GM12874 (cell line): ENCODE measurements at regions not wholly inside any gene's neighbourhood (a gene's known extent, or its start where the extent isn't known, plus 50 kb on each side); places are given as distances from the start of the nearest gene placed in this dataset.

Source experiments
- TF ChIP-seq, protein P1 (sequence below): IDR thresholded peaks from 2 replicates; pipeline ENCODE4 v1.5.1; 2011; ENCODE audit warnings: low read depth, mild to moderate bottlenecking, control low read depth, low read length, moderate library complexity; ENCODE audit not compliant: insufficient read depth

GRCh38 chr7:52283335-52283734, 752.1 kb upstream of the POM121L12 start:
- TF ChIP-seq, protein P1, sequence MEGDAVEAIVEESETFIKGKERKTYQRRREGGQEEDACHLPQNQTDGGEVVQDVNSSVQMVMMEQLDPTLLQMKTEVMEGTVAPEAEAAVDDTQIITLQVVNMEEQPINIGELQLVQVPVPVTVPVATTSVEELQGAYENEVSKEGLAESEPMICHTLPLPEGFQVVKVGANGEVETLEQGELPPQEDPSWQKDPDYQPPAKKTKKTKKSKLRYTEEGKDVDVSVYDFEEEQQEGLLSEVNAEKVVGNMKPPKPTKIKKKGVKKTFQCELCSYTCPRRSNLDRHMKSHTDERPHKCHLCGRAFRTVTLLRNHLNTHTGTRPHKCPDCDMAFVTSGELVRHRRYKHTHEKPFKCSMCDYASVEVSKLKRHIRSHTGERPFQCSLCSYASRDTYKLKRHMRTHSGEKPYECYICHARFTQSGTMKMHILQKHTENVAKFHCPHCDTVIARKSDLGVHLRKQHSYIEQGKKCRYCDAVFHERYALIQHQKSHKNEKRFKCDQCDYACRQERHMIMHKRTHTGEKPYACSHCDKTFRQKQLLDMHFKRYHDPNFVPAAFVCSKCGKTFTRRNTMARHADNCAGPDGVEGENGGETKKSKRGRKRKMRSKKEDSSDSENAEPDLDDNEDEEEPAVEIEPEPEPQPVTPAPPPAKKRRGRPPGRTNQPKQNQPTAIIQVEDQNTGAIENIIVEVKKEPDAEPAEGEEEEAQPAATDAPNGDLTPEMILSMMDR: no peak

- TF ChIP-seq, protein P1: no peak
Measured at GRCh38 chr7:52273685-52274610, 761.5 kb upstream of the POM121L12 start.

- TF ChIP-seq, protein P1: no peak
Measured at GRCh38 chr7:52271703-52272102, 763.7 kb upstream of the POM121L12 start.

- TF ChIP-seq, protein P1: no peak
Measured at GRCh38 chr7:52270301-52270700, 765.1 kb upstream of the POM121L12 start.

GRCh38 chr7:52269669-52270068, 765.8 kb upstream of the POM121L12 start:
- TF ChIP-seq, protein P1: no peak

- TF ChIP-seq, protein P1: no peak
Measured at GRCh38 chr7:52261057-52261456, 774.4 kb upstream of the POM121L12 start.

DNA sequence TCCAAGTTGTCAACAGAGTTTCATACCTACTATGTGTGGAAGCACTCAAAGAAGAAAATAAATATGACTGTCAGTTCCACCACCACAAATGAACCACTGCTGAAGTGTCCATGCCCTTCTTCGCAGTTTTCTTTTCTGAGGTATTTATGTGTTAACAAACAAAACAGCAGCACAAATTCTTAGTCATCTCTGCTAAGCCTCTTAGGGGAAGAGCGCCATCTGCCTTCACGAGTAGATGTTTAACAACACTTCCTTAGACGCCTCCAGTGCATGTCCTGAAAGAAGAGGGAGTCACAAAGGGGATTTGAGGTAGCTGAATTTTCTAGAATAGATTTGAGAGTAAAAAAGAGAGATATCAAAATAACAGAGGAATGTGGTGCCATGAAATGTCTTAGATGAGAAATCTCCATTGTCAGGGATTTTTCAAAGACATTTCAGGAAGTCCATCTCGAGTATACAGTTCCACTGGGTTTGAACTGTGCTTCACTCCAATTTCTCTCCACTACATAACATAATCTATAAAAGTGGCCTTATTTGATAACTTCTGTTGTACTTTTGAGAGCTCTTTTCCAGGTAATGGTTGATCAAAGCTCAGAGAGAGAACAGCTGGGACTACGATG, 775.3 kb upstream of the POM121L12 start:
- TF ChIP-seq, protein P1: no peak
